ENCODE measurements at regions not wholly inside any gene's neighbourhood (a gene's known extent, or its start where the extent isn't known, plus 50 kb on each side); places are given as distances from the start of the nearest gene placed in this dataset.

- TF ChIP-seq CTCF (IDR thresholded peaks at IDR 0.05) (no peak), POLR2A (IDR thresholded peaks at IDR 0.05) (no peak)
Observed at GRCh38 chr7:26543951-26544350, 252.3 kb downstream of the SNX10 start.
